HCEC 1CT (cell line): ENCODE measurements at regions not wholly inside any gene's neighbourhood (a gene's known extent, or its start where the extent isn't known, plus 50 kb on each side); places are given as distances from the start of the nearest gene placed in this dataset.
"Not testable (repeated sequence)": the region's sequence is repeated elsewhere in the genome, so short reads cannot be mapped to it uniquely, and the experiment has no call there.

Source experiments
- DNase-seq: peaks from one replicate; pipeline ENCODE4 v3.0.0-alpha.2; 2017

DNA sequence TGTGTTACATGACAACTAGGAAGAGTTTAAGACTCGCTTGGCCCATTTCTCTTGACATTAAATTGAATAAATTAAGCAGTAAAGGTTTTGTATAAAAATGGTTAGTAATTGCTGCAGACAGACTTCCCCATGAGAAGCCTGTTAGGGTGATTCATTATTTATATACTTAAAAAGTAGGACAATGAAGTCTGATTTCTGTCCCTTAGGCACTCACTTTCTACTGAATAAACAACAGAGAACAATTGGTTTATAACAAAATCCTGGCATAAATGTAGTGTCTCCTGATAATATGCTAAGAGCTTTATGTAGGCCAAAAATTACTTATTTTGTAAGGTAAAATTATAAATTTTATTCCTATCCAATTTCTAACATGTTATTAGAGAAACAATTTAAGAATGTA is 2138.5 kb upstream of the PCDH20 start:
- no peak for DNase-seq

DNA sequence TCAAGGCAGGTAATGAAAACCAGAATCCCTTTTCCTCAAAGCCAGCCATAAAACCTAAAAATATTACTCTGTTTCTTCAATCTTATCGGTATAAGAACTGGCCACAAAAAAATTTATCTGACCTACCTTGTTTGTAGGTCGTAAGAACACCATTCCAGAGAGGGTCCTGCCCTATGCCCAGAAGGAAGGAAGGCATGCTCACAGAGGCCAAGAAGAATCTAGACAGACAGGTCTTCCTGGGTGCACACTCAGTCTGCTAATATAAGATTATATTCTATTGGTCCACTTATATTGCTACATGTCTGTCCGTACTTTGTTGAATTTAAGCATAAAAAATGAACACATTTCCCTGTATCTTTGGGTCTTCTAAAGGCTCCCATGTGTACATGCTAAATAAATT is 2136.1 kb upstream of the PCDH20 start:
- no peak for DNase-seq

- no peak for DNase-seq
These were observed 2130.9 kb upstream of the PCDH20 start for GRCh38 chr13:63546524-63546923.

DNA sequence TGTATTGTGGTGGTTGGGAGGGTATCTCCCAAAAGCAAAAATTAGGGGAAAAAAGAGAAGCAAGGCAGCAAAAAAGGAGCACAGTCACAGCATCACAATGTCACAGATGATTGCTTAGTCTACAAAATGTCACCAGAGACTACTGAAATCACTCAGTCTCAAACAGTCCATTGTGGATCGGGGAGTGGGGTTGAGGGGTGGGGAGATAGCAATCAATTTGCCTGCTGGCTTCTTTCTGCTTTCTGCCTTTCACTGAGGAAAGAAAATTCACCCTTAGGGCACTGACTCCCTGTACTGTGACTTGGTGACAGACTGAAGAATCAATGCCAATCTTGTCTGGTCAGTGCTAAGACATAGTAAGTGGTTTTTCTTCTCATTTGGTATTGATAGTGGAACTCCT is 2127.1 kb upstream of the PCDH20 start:
- DNase-seq = no peak

DNA sequence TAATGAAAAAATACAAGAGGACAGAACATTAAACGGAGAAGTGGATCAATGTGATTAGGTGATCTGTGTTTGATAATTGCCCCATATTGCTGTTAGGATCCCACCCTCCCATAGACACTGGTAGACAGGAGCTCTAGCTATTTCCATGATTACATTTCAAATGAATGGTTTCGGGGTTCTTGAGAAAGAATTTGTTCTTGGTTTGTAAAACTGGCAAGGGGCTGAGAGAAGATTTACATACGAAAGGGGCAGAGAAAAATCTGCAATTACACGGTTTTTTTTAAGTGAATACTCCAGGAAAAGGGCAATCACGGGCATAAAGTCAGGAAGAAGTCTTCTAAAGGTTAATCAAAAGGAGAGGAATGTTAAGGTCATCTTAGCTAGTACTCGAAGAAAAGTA is 2125.7 kb upstream of the PCDH20 start:
- no peak for DNase-seq

- DNase-seq = no peak
These were observed 2124.4 kb upstream of the PCDH20 start for GRCh38 chr13:63540061-63540460.

GRCh38 chr13:63517371-63517770 is 2101.7 kb upstream of the PCDH20 start:
- no peak for DNase-seq

- DNase-seq = no peak
These were observed 2100.5 kb upstream of the PCDH20 start for GRCh38 chr13:63516124-63516523.

DNA sequence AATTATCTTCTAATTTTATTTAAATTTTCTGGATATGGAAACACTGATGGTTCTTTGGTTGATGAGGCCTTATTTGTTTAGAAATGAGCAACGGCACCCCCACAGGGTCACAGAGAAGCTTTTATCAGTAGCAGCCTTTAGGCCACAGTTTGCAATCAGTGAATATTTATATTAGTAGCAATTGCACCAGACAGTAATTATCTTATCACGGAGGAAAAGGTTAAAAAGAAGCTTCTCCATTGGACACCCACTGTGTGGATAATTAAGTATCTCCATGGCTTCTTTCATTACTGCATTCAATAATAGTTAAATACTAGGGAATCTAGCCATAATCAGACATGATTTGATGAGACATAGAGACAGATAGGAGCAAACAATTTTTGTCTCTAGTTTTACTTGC is 2099.2 kb upstream of the PCDH20 start:
- no peak for DNase-seq

DNA sequence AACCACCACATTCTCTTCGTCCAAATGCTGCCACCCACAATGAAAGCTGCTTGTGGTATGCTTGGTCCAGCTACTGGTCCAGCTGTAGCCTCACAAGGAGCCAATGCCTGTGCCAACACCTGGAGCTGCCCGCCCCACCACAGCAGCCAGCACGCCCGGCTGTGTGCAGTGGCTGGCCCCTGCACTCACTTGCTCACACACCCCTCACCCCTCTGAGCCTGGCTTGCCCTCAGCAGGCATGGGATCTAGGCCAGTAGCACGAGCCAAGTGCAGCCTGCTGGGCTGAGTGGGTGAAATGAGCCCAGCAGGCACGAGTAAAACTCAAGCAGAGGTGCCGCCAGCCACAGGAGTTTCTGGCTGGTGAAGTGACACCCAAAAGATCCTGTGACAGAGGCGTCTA is 2096.4 kb upstream of the PCDH20 start:
- no peak for DNase-seq

DNA sequence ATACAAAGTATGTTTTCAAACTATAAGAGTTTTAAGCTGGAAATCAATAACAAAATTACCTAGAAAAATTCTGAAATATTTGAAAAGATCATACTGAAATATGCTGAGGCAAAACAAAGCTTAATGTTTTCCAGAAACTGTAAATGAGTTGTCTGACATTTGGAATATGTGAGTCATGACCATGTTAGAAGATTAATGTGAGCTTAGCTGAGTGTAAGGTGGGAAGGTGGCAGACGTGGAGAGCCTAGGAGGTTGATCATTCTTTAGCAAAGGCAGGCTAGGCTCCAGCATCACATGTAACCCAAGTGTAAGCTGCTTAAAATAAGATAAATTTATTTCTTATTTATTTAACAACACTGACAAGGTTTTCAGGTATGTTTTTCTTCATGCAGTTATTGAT is 2086.1 kb upstream of the PCDH20 start:
- DNase-seq = no peak

GRCh38 chr13:63497601-63498000 is 2082.0 kb upstream of the PCDH20 start:
- DNase-seq = no peak

GRCh38 chr13:63492604-63493003 is 2077.0 kb upstream of the PCDH20 start:
- DNase-seq = no peak

DNA sequence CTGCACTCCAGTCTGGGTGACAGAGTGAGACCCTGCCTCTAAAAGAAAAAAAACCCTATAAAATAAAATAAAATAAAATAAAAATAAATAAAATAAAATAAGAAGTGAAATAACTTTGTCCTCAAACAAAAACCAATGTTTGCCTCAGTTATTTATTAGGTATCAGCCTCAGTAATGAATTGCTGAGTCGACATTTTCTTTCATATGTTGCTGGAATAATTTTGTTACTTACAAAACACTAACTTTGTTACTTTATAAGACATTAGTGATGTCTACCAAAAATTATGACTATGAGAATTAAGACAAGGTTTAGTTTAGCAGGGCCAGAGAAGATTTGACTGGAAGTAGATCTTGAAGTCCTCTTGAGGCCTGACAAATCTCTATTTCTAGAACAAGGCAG is 2074.5 kb upstream of the PCDH20 start:
- DNase-seq = no peak

DNA sequence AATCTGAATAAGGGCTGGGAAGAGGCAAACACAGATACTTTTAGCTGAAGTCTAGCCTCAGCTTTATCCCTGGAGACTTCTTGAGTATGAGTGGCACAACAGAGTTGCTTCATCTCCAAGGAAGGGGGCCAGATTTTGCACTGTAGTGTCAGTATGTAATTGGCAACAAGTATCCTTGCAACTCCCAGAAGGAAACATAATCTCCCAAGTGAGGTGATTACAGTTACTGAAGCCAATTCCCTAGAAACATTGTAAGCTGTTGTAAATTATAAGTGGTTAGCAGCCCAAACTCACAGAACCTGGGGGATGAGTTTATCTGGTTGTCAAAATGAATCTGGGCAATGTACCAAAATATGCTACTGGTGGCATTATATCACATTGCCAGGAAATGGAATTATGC is 2065.7 kb upstream of the PCDH20 start:
- DNase-seq = no peak

GRCh38 chr13:63472711-63473110 is 2057.1 kb upstream of the PCDH20 start:
- no peak for DNase-seq

GRCh38 chr13:63463782-63464610 is 2048.3 kb upstream of the PCDH20 start:
- DNase-seq = no peak

DNA sequence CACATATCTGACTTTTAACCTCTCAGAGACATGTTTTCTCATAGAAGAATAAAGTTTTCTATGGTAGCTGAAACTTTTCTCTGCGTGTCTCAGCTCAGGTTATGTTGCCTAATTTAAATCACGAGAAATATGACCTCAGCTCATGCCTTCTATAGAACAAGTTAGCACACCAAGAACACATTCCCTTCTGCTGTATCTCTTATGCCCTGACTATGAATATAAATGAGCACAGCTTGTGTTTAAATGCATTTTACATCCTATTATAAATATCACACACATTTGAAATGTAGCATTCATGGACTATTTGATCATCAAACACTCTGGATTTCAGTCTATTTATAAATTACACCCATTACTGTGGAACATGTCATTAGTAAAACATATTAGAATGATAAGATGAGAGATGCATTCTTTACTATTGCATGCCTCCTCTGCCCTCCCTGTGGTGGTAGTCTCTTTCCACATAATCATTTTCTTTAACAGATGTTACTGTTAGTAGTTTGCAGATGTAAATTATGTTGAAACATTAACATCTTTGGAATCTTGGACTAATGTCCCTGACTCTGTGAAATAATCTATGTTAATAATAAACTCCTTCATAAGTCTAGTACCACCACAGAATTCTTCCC is 2044.9 kb upstream of the PCDH20 start:
- DNase-seq = no peak

- no peak for DNase-seq
These were observed 2041.5 kb upstream of the PCDH20 start for GRCh38 chr13:63457186-63457585.

GRCh38 chr13:63455938-63456337 is 2040.3 kb upstream of the PCDH20 start:
- DNase-seq = no peak

GRCh38 chr13:63449550-63449949 is 2033.9 kb upstream of the PCDH20 start:
- no peak for DNase-seq

DNA sequence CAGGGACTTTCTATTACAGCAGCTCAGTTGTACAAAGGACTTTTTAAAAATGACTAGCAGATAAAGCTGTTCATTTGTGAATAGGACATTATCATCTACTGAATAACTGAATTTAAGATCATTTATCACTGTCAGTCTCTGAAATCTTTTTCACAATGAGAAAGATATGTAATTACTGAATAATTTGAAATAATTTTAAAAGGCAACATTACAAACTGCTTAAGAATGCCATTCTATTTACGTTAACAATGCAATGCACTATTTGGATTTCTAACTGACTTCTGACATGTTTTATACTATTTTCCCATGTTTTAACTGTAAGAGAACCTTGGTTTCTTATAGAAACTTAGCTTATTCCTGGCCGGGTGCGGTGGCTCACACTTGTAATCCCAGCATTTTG is 2033.0 kb upstream of the PCDH20 start:
- no peak for DNase-seq

- DNase-seq = no peak
These were observed 2030.7 kb upstream of the PCDH20 start for GRCh38 chr13:63446329-63446728.

- DNase-seq = not testable (repeated sequence)
These were observed 2028.6 kb upstream of the PCDH20 start for GRCh38 chr13:63444225-63444624.

GRCh38 chr13:63438951-63439350 is 2023.3 kb upstream of the PCDH20 start:
- DNase-seq = no peak
